ENCODE measurements at regions not wholly inside any gene's neighbourhood (a gene's known extent, or its start where the extent isn't known, plus 50 kb on each side); places are given as distances from the start of the nearest gene placed in this dataset.

GRCh38 chr9:115758441-115758840 lies 395.1 kb upstream of the PAPPA start:
- TF ChIP-seq EZH2 (IDR thresholded peaks at IDR 0.05; ENCODE audit: borderline replicate concordance, low read depth, low read length, severe bottlenecking): no peak
- TF ChIP-seq CTCF (IDR thresholded peaks at IDR 0.05; ENCODE audit: borderline replicate concordance, extremely low read depth, low read length, poor library complexity, severe bottlenecking): no peak
- no peaks in the 10 kb centered on the region for H3K9me3 ChIP-seq (ENCODE audit: insufficient read depth, low read length, severe bottlenecking)
- H3K4me2 ChIP-seq (ENCODE audit: insufficient read depth, low read length): no peak overlapping the region
- DNase-seq (no peak), ATAC-seq (ENCODE audit: insufficient read depth, low read depth) (no peak)
- no peaks in the 10 kb centered on the region for H3K27me3 ChIP-seq (ENCODE audit: insufficient read depth, low read length, poor library complexity)
- no peaks in the 10 kb centered on the region for H4K20me1 ChIP-seq (ENCODE audit: insufficient read depth, low read length)
- H3K36me3 ChIP-seq (ENCODE audit: insufficient read depth, low read length): no peaks in the 10 kb centered on the region
- no peaks in the 10 kb centered on the region for H3K4me1 ChIP-seq (ENCODE audit: insufficient read depth, low read length)
- no peak overlapping the region for H3K27ac ChIP-seq (ENCODE audit: low read length)
- no peak overlapping the region for H3K4me3 ChIP-seq (ENCODE audit: low read depth in 1 of 2, low read length in 2 of 2)
- H3K79me2 ChIP-seq (ENCODE audit: insufficient read depth, low read length): no peaks in the 10 kb centered on the region
- H2AFZ ChIP-seq (ENCODE audit: low read depth, low read length): no peak overlapping the region
- no peak overlapping the region for H3K9ac ChIP-seq (ENCODE audit: low read depth, low read length)

GRCh38 chr9:115759426-115759825 lies 394.2 kb upstream of the PAPPA start:
- Histone ChIP-seq H3K36me3 (ENCODE audit: insufficient read depth, low read length) (no peaks in the 10 kb centered on the region), H3K9ac (ENCODE audit: low read depth, low read length) (no peak overlapping the region), H3K4me2 (ENCODE audit: insufficient read depth, low read length) (no peak overlapping the region), H3K27me3 (ENCODE audit: insufficient read depth, low read length, poor library complexity) (no peaks in the 10 kb centered on the region), H3K9me3 (ENCODE audit: insufficient read depth, low read length, severe bottlenecking) (no peaks in the 10 kb centered on the region), H3K4me1 (ENCODE audit: insufficient read depth, low read length) (no peaks in the 10 kb centered on the region), H3K27ac (ENCODE audit: low read length) (no peak overlapping the region), H3K4me3 (ENCODE audit: low read depth in 1 of 2, low read length in 2 of 2) (no peak overlapping the region), H4K20me1 (ENCODE audit: insufficient read depth, low read length) (no peaks in the 10 kb centered on the region), H3K79me2 (ENCODE audit: insufficient read depth, low read length) (no peaks in the 10 kb centered on the region), H2AFZ (ENCODE audit: low read depth, low read length) (no peak overlapping the region)
- TF ChIP-seq CTCF (IDR thresholded peaks at IDR 0.05; ENCODE audit: borderline replicate concordance, extremely low read depth, low read length, poor library complexity, severe bottlenecking): no peak
- ATAC-seq (ENCODE audit: insufficient read depth, low read depth) (no peak), DNase-seq (no peak)

- Histone ChIP-seq H3K9ac (ENCODE audit: low read depth, low read length) (no peak overlapping the region), H3K4me2 (ENCODE audit: insufficient read depth, low read length) (no peak overlapping the region), H3K27me3 (ENCODE audit: insufficient read depth, low read length, poor library complexity) (no peaks in the 10 kb centered on the region), H3K27ac (ENCODE audit: low read length) (no peak overlapping the region), H3K4me3 (ENCODE audit: low read depth in 1 of 2, low read length in 2 of 2) (no peak overlapping the region), H3K9me3 (ENCODE audit: insufficient read depth, low read length, severe bottlenecking) (no peaks in the 10 kb centered on the region), H3K4me1 (ENCODE audit: insufficient read depth, low read length) (no peaks in the 10 kb centered on the region), H2AFZ (ENCODE audit: low read depth, low read length) (no peak overlapping the region), H4K20me1 (ENCODE audit: insufficient read depth, low read length) (no peaks in the 10 kb centered on the region), H3K36me3 (ENCODE audit: insufficient read depth, low read length) (no peaks in the 10 kb centered on the region), H3K79me2 (ENCODE audit: insufficient read depth, low read length) (no peaks in the 10 kb centered on the region)
- DNase-seq: no peak
- TF ChIP-seq CTCF (IDR thresholded peaks at IDR 0.05; ENCODE audit: borderline replicate concordance, extremely low read depth, low read length, poor library complexity, severe bottlenecking) (no peak), EZH2 (IDR thresholded peaks at IDR 0.05; ENCODE audit: borderline replicate concordance, low read depth, low read length, severe bottlenecking) (no peak)
- no peak for ATAC-seq (ENCODE audit: insufficient read depth, low read depth)
Observed at GRCh38 chr9:115764645-115765044, 388.9 kb upstream of the PAPPA start.

GRCh38 chr9:115765060-115765459 lies 388.5 kb upstream of the PAPPA start:
- Histone ChIP-seq H3K4me2 (ENCODE audit: insufficient read depth, low read length) (no peak overlapping the region), H3K9me3 (ENCODE audit: insufficient read depth, low read length, severe bottlenecking) (no peaks in the 10 kb centered on the region), H3K27me3 (ENCODE audit: insufficient read depth, low read length, poor library complexity) (no peaks in the 10 kb centered on the region), H3K36me3 (ENCODE audit: insufficient read depth, low read length) (no peaks in the 10 kb centered on the region), H2AFZ (ENCODE audit: low read depth, low read length) (no peak overlapping the region), H3K4me3 (ENCODE audit: low read depth in 1 of 2, low read length in 2 of 2) (no peak overlapping the region), H3K79me2 (ENCODE audit: insufficient read depth, low read length) (no peaks in the 10 kb centered on the region), H3K9ac (ENCODE audit: low read depth, low read length) (no peak overlapping the region), H3K4me1 (ENCODE audit: insufficient read depth, low read length) (no peaks in the 10 kb centered on the region), H3K27ac (ENCODE audit: low read length) (no peak overlapping the region), H4K20me1 (ENCODE audit: insufficient read depth, low read length) (no peaks in the 10 kb centered on the region)
- DNase-seq (no peak), ATAC-seq (ENCODE audit: insufficient read depth, low read depth) (no peak)
- no peak for TF ChIP-seq CTCF (IDR thresholded peaks at IDR 0.05; ENCODE audit: borderline replicate concordance, extremely low read depth, low read length, poor library complexity, severe bottlenecking)
- no peak for TF ChIP-seq EZH2 (IDR thresholded peaks at IDR 0.05; ENCODE audit: borderline replicate concordance, low read depth, low read length, severe bottlenecking)

Measured in DND-41 (cell line).